Right cardiac atrium (tissue), 5 donors: ENCODE measurements at regions not wholly inside any gene's neighbourhood (a gene's known extent, or its start where the extent isn't known, plus 50 kb on each side); places are given as distances from the start of the nearest gene placed in this dataset.

ENCODE experiments used
- ATAC-seq, 2 donors: fragments of 200-7000 bp; cut with Tn5 transposase; one replicate each; pipeline versions ENCODE4 v1.8.0 to v1.9.1; 2020; ENCODE audit warnings: moderate library complexity in 2 of 2, mild to moderate bottlenecking in 1 of 2
- DNase-seq, 3 donors: peaks; one replicate each; pipeline ENCODE4 v3.0.0-alpha.2; 2020
- H3K27ac ChIP-seq: one replicate; pipeline ENCODE4 v1.5.1; 2013; ENCODE audit warnings: mild to moderate bottlenecking, low read length, control low read depth, moderate library complexity
- H3K27me3 ChIP-seq: one replicate; pipeline ENCODE4 v1.6.1; 2013; ENCODE audit not compliant: control insufficient read depth, insufficient read depth
- H3K4me1 ChIP-seq: one replicate; pipeline ENCODE4 v1.6.1; 2013; ENCODE audit warnings: low read length; ENCODE audit not compliant: control insufficient read depth, insufficient read depth
- H3K4me3 ChIP-seq: one replicate; pipeline ENCODE4 v1.5.1; 2013; ENCODE audit warnings: low read length, control low read depth
- H3K9me3 ChIP-seq: one replicate; pipeline ENCODE4 v1.6.1; 2013; ENCODE audit warnings: low read length; ENCODE audit not compliant: control insufficient read depth
- WGBS: extraction: QIAGEN DNeasy Blood & Tissue Kit; methylation state at CpG from one replicate; pipeline ENCODE4 v1.1.7; 2013; 5-methylcytosine and 5-hydroxymethylcytosine counted together
- intact Hi-C, 4 donors: fragments of 100-400 bp; cut with DNase I; formaldehyde crosslinking; loops; one replicate each; pipeline versions ENCODE4 v1.11.0 to v1.14.0; 2022 to 2023
- donor health status: healthy with polysubstance abuse.
- donor health status: DM: no; HTN: yes; CAD: no.
- donor health status: DM: no; HTN: no; CAD: no.
- donor health status: DM: no; HTN: yes; CAD: no; lungs with severe emphysema.
- donor health status: DM: yes; HTN: yes; CAD: no.

- ATAC-seq (no peak), DNase-seq (no peak)
- WGBS: 59% methylated on average over 4 of the region's 4 CpGs
- H3K9me3 ChIP-seq: no peaks in the 10 kb centered on the region
- H3K27ac ChIP-seq: no peak overlapping the region
- H3K27me3 ChIP-seq: no peaks in the 10 kb centered on the region
- H3K4me3 ChIP-seq: no peak overlapping the region
- intact Hi-C loops: no loop called here
- H3K4me1 ChIP-seq: no peaks in the 10 kb centered on the region
These were observed 394.2 kb downstream of the CDH19 start for GRCh38 chr18:66209656-66210055.

- ATAC-seq: no peak
- no peaks in the 10 kb centered on the region for H3K27me3 ChIP-seq
These were observed 407.1 kb downstream of the CDH19 start for GRCh38 chr18:66196805-66197204.

DNA sequence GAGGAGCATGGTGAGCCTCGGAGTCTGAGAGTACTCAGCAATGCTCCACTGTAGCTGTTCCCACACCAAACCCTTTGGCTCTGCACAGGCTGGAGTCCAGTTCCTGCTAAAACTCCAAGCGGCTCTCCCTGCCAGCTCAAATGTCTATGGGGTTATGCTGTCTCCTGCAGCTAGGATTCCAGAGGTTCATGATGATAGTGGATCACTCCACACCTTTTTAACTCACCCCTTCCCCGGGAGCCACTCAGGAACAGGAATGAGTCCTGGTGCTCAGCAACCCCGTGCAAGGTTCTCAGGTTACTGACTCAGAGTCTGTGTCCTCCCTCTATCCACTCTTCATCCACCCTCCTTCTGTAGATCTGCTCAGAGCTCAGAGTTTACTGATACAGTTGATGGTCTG, 410.0 kb downstream of the CDH19 start:
- no peak overlapping the region for H3K4me3 ChIP-seq
- WGBS: 53% methylated on average over 4 of the region's 4 CpGs
- intact Hi-C loops: no loop called here
- no peaks in the 10 kb centered on the region for H3K9me3 ChIP-seq
- no peaks in the 10 kb centered on the region for H3K4me1 ChIP-seq
- no peak for ATAC-seq
- no peak for DNase-seq
- no peak overlapping the region for H3K27ac ChIP-seq
- H3K27me3 ChIP-seq: no peaks in the 10 kb centered on the region

More at GRCh38 chr18:66196805-66197204, 407.1 kb downstream of the CDH19 start:
- no peak overlapping the region for H3K4me3 ChIP-seq
- 0% methylated on average over 1 of the region's 1 CpG for WGBS
- H3K4me1 ChIP-seq: no peaks in the 10 kb centered on the region
- intact Hi-C loops: no loop called here
- H3K27ac ChIP-seq: no peak overlapping the region
- H3K9me3 ChIP-seq: no peaks in the 10 kb centered on the region
- no peak for DNase-seq

DNA sequence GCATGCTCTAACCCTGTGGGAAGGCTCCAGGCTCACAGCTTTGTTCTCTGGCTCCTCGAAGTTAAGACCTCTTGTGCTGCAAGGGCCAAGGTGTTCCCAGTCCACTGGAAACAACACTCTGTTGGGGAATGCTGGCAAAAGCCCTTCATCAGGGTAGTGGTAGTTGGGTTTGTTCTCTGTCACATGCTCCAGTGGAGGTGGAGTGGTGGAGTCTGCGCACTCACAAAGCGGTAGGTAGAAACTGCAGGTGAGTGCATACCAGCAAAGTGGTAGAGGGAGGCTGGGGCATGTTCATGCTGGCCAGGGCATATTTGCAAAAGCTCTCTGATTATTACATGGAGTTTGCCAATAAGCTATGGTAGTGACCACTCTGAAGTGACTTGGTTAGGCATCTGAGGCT, 410.5 kb downstream of the CDH19 start:
- DNase-seq (no peak), ATAC-seq (no peak)
- Histone ChIP-seq H3K4me1 (no peaks in the 10 kb centered on the region), H3K27ac (no peak overlapping the region), H3K4me3 (no peak overlapping the region), H3K9me3 (no peaks in the 10 kb centered on the region), H3K27me3 (no peaks in the 10 kb centered on the region)
- WGBS: 50% methylated on average over 3 of the region's 3 CpGs
- intact Hi-C loops: no loop called here

DNA sequence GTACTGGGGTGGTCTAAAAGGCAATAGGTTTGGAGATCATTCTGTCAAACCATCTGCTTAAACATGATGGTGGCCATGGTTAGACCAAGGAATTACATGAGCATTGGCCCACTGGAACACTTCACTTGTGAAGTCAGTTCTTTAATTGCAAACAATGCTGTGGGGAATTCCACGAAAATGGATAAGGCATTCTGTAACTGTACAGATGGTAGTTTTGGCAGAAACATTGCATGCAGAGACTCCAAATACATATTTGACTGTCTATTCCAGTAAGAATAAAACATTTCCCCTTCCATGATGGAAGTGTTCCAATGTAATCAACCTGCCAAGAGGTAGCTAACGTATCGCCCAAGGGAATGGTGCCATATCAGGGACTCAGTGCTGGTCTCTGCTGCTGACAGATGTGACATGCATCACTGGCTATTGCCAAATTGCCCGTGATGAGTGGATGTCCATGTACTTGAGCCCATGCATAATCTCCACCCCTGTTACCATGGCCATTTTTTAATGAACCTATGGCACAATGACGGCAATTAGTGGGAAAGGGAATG, 417.9 kb downstream of the CDH7 start:
- intact Hi-C loops: no loop called here
- Histone ChIP-seq H3K4me3 (no peak overlapping the region), H3K4me1 (no peaks in the 10 kb centered on the region), H3K27ac (no peak overlapping the region), H3K27me3 (no peaks in the 10 kb centered on the region), H3K9me3 (no peaks in the 10 kb centered on the region)
- ATAC-seq (no peak), DNase-seq (no peak)
- WGBS: 52% methylated on average over 5 of the region's 5 CpGs

DNA sequence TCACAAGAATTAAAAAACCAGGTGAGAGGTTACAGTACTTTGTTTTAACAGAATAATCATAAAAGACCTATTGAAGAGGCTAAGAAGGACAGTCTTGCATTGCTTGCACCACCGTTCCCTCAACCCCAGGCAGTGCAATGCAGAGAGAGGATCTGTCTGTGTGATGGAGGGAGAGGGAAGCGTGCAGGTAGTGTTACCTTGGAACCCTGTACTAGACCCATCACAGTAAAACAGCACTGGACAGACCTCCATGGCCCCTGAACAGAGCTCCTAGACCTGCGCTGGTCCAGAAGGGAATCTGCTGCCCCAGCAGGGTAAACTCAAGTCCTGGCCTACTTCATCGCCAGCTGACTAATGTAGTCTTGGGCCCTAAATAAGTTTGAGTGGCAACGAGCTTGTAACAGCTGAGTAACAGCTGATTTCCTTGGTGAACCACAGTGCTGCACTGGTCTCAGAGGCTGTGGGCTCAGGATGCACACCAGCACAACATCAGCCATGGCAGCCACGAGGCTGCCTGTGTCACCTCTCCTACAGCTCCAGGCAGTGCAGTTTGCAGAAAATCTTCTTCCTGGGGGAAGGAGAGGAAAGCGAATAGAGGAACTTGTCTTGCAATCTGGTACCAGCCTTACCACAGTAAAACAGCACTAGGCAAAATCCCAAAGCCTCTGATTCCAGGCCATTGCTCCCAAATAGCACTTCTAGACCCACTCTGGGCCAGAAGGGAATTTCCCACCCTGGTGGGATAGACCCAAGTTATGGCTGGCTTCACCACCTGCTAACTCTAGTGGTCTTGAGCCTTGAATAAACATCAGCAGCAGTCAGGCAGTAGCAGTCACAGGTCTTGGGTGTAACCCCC, 417.2 kb downstream of the CDH7 start:
- intact Hi-C loops: no loop called here
- Histone ChIP-seq H3K4me3 (no peak overlapping the region), H3K9me3 (no peaks in the 10 kb centered on the region), H3K4me1 (no peaks in the 10 kb centered on the region), H3K27me3 (no peaks in the 10 kb centered on the region), H3K27ac (no peak overlapping the region)
- ATAC-seq (no peak), DNase-seq (no peak)
- 78% methylated on average over 7 of the region's 7 CpGs for WGBS

DNA sequence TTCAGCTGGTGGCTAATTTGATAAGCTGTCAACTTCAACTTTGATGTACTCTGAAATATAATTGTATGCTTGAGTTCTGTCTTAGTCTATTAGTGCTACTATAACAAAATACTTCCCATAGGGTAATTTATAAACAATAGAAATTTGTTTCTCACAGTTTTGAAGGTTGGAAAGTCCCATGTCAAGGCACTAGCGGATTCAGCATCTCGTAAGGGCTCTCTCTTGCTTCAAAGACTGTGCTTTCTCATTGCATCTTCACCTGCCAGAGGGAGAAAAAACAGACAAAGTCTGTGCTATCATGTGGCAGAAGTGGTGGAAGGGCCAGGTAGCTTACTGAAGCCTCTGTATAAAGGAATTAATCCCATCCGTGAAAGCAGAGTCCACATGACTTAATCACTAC, 409.2 kb downstream of the CDH7 start:
- no peaks in the 10 kb centered on the region for H3K9me3 ChIP-seq
- no peaks in the 10 kb centered on the region for H3K4me1 ChIP-seq
- intact Hi-C loops: no loop called here
- H3K4me3 ChIP-seq: no peak overlapping the region
- DNase-seq (no peak), ATAC-seq (no peak)
- no peak overlapping the region for H3K27ac ChIP-seq
- H3K27me3 ChIP-seq: no peaks in the 10 kb centered on the region
- 86% methylated on average over 3 of the region's 3 CpGs for WGBS

DNA sequence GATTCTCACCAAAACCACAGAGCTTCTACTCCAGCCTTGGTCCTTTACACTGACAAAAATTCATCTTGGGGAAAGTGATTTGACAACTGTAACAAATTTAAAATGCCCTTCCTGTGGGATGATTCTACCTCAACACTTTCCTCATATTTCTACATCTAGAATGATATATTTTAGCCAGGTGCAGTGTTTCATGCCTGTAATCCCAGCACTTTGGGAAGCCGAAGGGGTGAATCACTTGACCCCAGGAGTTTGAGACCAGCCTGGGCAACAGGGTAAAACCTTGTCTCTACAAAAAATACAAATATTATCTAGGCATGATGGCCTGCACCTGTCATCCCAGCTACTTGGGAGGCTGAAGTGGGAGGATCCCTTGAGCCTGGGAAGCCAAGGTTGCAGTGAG, 408.6 kb downstream of the CDH7 start:
- DNase-seq (no peak), ATAC-seq (no peak)
- H3K4me3 ChIP-seq: no peak overlapping the region
- no peak overlapping the region for H3K27ac ChIP-seq
- intact Hi-C loops: no loop called here
- 90% methylated on average over 1 of the region's 1 CpG for WGBS
- no peaks in the 10 kb centered on the region for H3K9me3 ChIP-seq
- H3K4me1 ChIP-seq: no peaks in the 10 kb centered on the region
- H3K27me3 ChIP-seq: no peaks in the 10 kb centered on the region

DNA sequence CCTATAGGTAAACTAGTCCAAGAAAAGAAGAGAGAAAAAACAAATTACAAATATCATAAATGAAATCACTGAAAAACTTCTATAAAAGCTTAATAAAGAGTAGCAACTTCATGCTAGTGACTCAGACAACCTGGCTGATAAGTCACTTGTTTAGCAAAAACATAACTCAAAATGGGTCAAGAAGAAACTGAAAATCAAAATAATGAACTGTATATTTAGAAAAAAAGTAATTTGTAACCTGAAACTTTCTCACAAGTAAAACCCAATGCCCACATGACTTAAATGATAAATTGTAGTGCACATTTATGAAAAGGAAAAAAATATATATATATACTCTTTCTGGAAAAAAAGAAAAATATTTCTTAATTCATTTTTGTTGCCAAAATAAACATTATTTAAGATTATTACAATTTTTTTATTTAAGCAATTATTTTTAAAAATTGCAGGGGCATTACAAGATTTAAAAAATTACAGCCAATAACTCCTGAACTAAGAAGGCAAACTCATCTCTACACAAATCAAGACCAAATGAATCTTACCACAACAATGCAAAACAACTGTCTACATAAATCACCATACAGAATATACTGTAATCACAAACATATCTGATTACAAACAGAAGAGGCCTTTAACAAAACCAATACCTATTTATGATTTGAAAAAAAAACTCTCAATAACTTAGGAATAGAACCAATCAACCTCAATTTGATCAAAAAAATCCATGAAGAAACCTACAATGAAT, 406.3 kb downstream of the CDH7 start:
- no peaks in the 10 kb centered on the region for H3K9me3 ChIP-seq
- no peaks in the 10 kb centered on the region for H3K4me1 ChIP-seq
- DNase-seq (no peak), ATAC-seq (no peak)
- H3K27me3 ChIP-seq: no peaks in the 10 kb centered on the region
- H3K27ac ChIP-seq: no peak overlapping the region
- no peak overlapping the region for H3K4me3 ChIP-seq
- intact Hi-C loops: no loop called here

DNA sequence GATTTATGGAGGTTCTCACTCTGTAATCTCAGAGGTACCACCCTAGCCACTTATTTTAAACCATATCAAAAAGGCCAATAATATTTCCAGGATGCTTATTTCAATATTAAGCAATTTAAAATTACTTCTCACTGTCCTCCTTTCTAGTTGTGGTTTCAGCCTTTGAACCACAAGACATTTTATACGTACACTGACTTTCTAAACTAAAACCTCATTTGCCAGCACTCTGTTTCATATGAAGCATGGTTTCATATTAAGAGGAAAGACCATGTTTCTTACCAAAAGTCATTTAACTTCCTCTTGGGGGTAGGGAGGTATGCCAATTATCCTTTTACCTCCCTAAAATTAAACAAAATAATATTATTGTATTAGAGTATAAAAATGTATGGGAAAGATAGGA, 399.8 kb downstream of the CDH7 start:
- no peaks in the 10 kb centered on the region for H3K4me1 ChIP-seq
- no peaks in the 10 kb centered on the region for H3K9me3 ChIP-seq
- intact Hi-C loops: no loop called here
- DNase-seq (no peak), ATAC-seq (no peak)
- H3K27me3 ChIP-seq: peaks cover 2% of the 10 kb centered on the region
- H3K27ac ChIP-seq: no peak overlapping the region
- WGBS: 81% methylated on average over 1 of the region's 1 CpG
- no peak overlapping the region for H3K4me3 ChIP-seq

GRCh38 chr18:66143029-66143428, 392.2 kb downstream of the CDH7 start:
- intact Hi-C loops: no loop called here
- WGBS: 62% methylated on average over 2 of the region's 2 CpGs
- no peak overlapping the region for H3K4me3 ChIP-seq
- H3K27ac ChIP-seq: no peak overlapping the region
- no peaks in the 10 kb centered on the region for H3K27me3 ChIP-seq
- no peaks in the 10 kb centered on the region for H3K4me1 ChIP-seq
- DNase-seq (no peak), ATAC-seq (no peak)
- H3K9me3 ChIP-seq: no peaks in the 10 kb centered on the region
